ENCODE measurements at regions not wholly inside any gene's neighbourhood (a gene's known extent, or its start where the extent isn't known, plus 50 kb on each side); places are given as distances from the start of the nearest gene placed in this dataset.

GRCh38 chr2:40786636-40787035 lies 334.7 kb upstream of the SLC8A1 start:
- no peaks in the 10 kb centered on the region for H3K4me1 Mint-ChIP-seq (ENCODE audit: low read depth, unreplicated experiment)
- intact Hi-C loops (cut with micrococcal nuclease; ENCODE audit: unreplicated experiment) = no loop called here
- Histone ChIP-seq H3K36me3 (ENCODE audit: control insufficient read depth, insufficient read depth, low read length) (no peaks in the 10 kb centered on the region), H3K9me3 (no peaks in the 10 kb centered on the region), H3K27me3 (replicated peaks; ENCODE audit: control insufficient read depth, insufficient read depth, low read length) (no peaks in the 10 kb centered on the region), H3K4me3 (ENCODE audit: low read depth, low read length) (no peak overlapping the region), H3K4me1 (no peaks in the 10 kb centered on the region)
- no peaks in the 10 kb centered on the region for H3K36me3 Mint-ChIP-seq (ENCODE audit: insufficient read depth, unreplicated experiment)
- DNase-seq = no peak
- ChIA-PET POLR2A (no interaction called here), CTCF (no interaction called here)
- H3K27me3 Mint-ChIP-seq (ENCODE audit: insufficient read depth, unreplicated experiment) = no peaks in the 10 kb centered on the region
- no peak for TF ChIP-seq CTCF (IDR thresholded peaks at IDR 0.05; ENCODE audit: insufficient read depth in 1 of 2, low read depth in 1 of 2, low read length in 1 of 2, severe bottlenecking in 1 of 2, unreplicated experiment in 1 of 2)
- no peak overlapping the region for H3K27ac Mint-ChIP-seq (ENCODE audit: unreplicated experiment)
- H3K9me3 Mint-ChIP-seq (ENCODE audit: unreplicated experiment) = no peaks in the 10 kb centered on the region
- no peak overlapping the region for H3K4me3 Mint-ChIP-seq (ENCODE audit: unreplicated experiment)
- BruUV-seq (replicated peaks) = no TSS peak

- Histone ChIP-seq H3K27me3 (replicated peaks; ENCODE audit: control insufficient read depth, insufficient read depth, low read length) (no peaks in the 10 kb centered on the region), H3K4me3 (ENCODE audit: low read depth, low read length) (no peak overlapping the region), H3K9me3 (no peaks in the 10 kb centered on the region), H3K36me3 (ENCODE audit: control insufficient read depth, insufficient read depth, low read length) (no peaks in the 10 kb centered on the region), H3K4me1 (no peaks in the 10 kb centered on the region)
- TF ChIP-seq CTCF (IDR thresholded peaks at IDR 0.05; ENCODE audit: insufficient read depth in 1 of 2, low read depth in 1 of 2, low read length in 1 of 2, severe bottlenecking in 1 of 2, unreplicated experiment in 1 of 2) = no peak
- BruUV-seq (replicated peaks) = no TSS peak
- Mint-ChIP-seq H3K27ac (ENCODE audit: unreplicated experiment) (no peak overlapping the region), H3K27me3 (ENCODE audit: insufficient read depth, unreplicated experiment) (no peaks in the 10 kb centered on the region), H3K4me3 (ENCODE audit: unreplicated experiment) (no peak overlapping the region), H3K4me1 (ENCODE audit: low read depth, unreplicated experiment) (no peaks in the 10 kb centered on the region), H3K9me3 (ENCODE audit: unreplicated experiment) (no peaks in the 10 kb centered on the region), H3K36me3 (ENCODE audit: insufficient read depth, unreplicated experiment) (no peaks in the 10 kb centered on the region)
- ChIA-PET POLR2A (no interaction called here), CTCF (no interaction called here)
- intact Hi-C loops (cut with micrococcal nuclease; ENCODE audit: unreplicated experiment) = no loop called here
- no peak for DNase-seq
Measured at GRCh38 chr2:40797120-40797519, 345.2 kb upstream of the SLC8A1 start.

- Mint-ChIP-seq H3K4me3 (ENCODE audit: unreplicated experiment) (no peak overlapping the region), H3K9me3 (ENCODE audit: unreplicated experiment) (no peaks in the 10 kb centered on the region), H3K36me3 (ENCODE audit: insufficient read depth, unreplicated experiment) (no peaks in the 10 kb centered on the region), H3K27ac (ENCODE audit: unreplicated experiment) (no peak overlapping the region), H3K27me3 (ENCODE audit: insufficient read depth, unreplicated experiment) (no peaks in the 10 kb centered on the region), H3K4me1 (ENCODE audit: low read depth, unreplicated experiment) (no peaks in the 10 kb centered on the region)
- TF ChIP-seq CTCF (IDR thresholded peaks at IDR 0.05; ENCODE audit: insufficient read depth in 1 of 2, low read depth in 1 of 2, low read length in 1 of 2, severe bottlenecking in 1 of 2, unreplicated experiment in 1 of 2) = no peak
- Histone ChIP-seq H3K4me3 (ENCODE audit: low read depth, low read length) (no peak overlapping the region), H3K9me3 (no peaks in the 10 kb centered on the region), H3K4me1 (no peaks in the 10 kb centered on the region), H3K36me3 (ENCODE audit: control insufficient read depth, insufficient read depth, low read length) (no peaks in the 10 kb centered on the region), H3K27me3 (replicated peaks; ENCODE audit: control insufficient read depth, insufficient read depth, low read length) (no peaks in the 10 kb centered on the region)
- CTCF ChIA-PET = no interaction called here
- DNase-seq = no peak
- POLR2A ChIA-PET = no interaction called here
- BruUV-seq (replicated peaks) = no TSS peak
- intact Hi-C loops (cut with micrococcal nuclease; ENCODE audit: unreplicated experiment) = no loop called here
Measured at GRCh38 chr2:40803900-40804299, 352.0 kb upstream of the SLC8A1 start.
